ENCODE measurements at regions not wholly inside any gene's neighbourhood (a gene's known extent, or its start where the extent isn't known, plus 50 kb on each side); places are given as distances from the start of the nearest gene placed in this dataset.

- no peak for TF ChIP-seq CTCF (IDR thresholded peaks at IDR 0.05)
- TF ChIP-seq POLR2A (IDR thresholded peaks at IDR 0.05), result no peak
- Histone ChIP-seq H3K27ac (no peak overlapping the region), H3K9me3 (peaks cover 0 to 14% (median 3%) of the 10 kb centered on the region in 12 donors), H3K27me3 (peaks cover 0 to 6% (median 0%) of the 10 kb centered on the region in 9 donors), H3K36me3 (no peaks in the 10 kb centered on the region), H3K4me1 (no peaks in the 10 kb centered on the region), H3K4me3 (no peak overlapping the region)
- ATAC-seq (no peak), DNase-seq (no peak)
- intact Hi-C loops (cut with DNase I), result no loop called here
- WGBS, 4 donors, result 71 to 80% (median 72%) methylated on average over 14 of the region's 14 CpGs
These were observed 901.5 kb downstream of the TBC1D22A start for GRCh38 chr22:47663615-47664605.

GRCh38 chr22:47659467-47660223, 897.2 kb downstream of the TBC1D22A start:
- Histone ChIP-seq H3K27me3 (peaks cover 0 to 6% (median 0%) of the 10 kb centered on the region in 9 donors), H3K36me3 (no peaks in the 10 kb centered on the region), H3K9me3 (peaks cover 0 to 10% (median 3%) of the 10 kb centered on the region in 12 donors), H3K27ac (no peak overlapping the region), H3K4me1 (no peaks in the 10 kb centered on the region), H3K4me3 (no peak overlapping the region)
- no peak for ATAC-seq
- TF ChIP-seq POLR2A (IDR thresholded peaks at IDR 0.05) (no peak), CTCF (IDR thresholded peaks at IDR 0.05) (no peak)
- no peak for DNase-seq
- intact Hi-C loops (cut with DNase I), result no loop called here
- WGBS, 4 donors, result 23 to 43% (median 33%) methylated on average over 3 of the region's 3 CpGs

- intact Hi-C loops (cut with DNase I), result no loop called here
- 81 to 87% (median 86%) methylated on average over 5 of the region's 5 CpGs for WGBS, 4 donors
- no peak overlapping the region for H3K27ac ChIP-seq
- no peaks in the 10 kb centered on the region for H3K36me3 ChIP-seq
- DNase-seq, result no peak
- H3K9me3 ChIP-seq, result peaks cover 0 to 5% (median 0%) of the 10 kb centered on the region in 12 donors
- no peaks in the 10 kb centered on the region for H3K4me1 ChIP-seq
- ATAC-seq, result no peak
- TF ChIP-seq POLR2A (IDR thresholded peaks at IDR 0.05) (no peak), CTCF (IDR thresholded peaks at IDR 0.05) (no peak)
- H3K27me3 ChIP-seq, result peaks cover 0 to 6% (median 0%) of the 10 kb centered on the region in 9 donors
- no peak overlapping the region for H3K4me3 ChIP-seq
These were observed 895.7 kb downstream of the TBC1D22A start for GRCh38 chr22:47658182-47658581.

- DNase-seq (no peak), ATAC-seq (no peak)
- H3K27me3 ChIP-seq, result peaks cover 0 to 6% (median 0%) of the 10 kb centered on the region in 9 donors
- no peaks in the 10 kb centered on the region for H3K36me3 ChIP-seq
- H3K4me1 ChIP-seq, result no peaks in the 10 kb centered on the region
- H3K9me3 ChIP-seq, result no peaks in the 10 kb centered on the region
- intact Hi-C loops (cut with DNase I), result no loop called here
- 68 to 71% (median 70%) methylated on average over 6 of the region's 6 CpGs for WGBS, 4 donors
- no peak overlapping the region for H3K27ac ChIP-seq
- H3K4me3 ChIP-seq, result no peak overlapping the region
- no peak for TF ChIP-seq POLR2A (IDR thresholded peaks at IDR 0.05)
- no peak for TF ChIP-seq CTCF (IDR thresholded peaks at IDR 0.05)
These were observed 894.8 kb downstream of the TBC1D22A start for GRCh38 chr22:47657224-47657623.

All from heart left ventricle (tissue), 16 donors.